ES-I3 (cell line): ENCODE measurements at regions not wholly inside any gene's neighbourhood (a gene's known extent, or its start where the extent isn't known, plus 50 kb on each side); places are given as distances from the start of the nearest gene placed in this dataset.

Source experiments
- H3K36me3 ChIP-seq: 2 replicates; pipeline ENCODE4 v1.6.1; 2013; ENCODE audit warnings: mild to moderate bottlenecking, low read length, control low read depth, moderate library complexity; ENCODE audit not compliant: insufficient read depth
- H3K4me1 ChIP-seq: 2 replicates; pipeline ENCODE4 v1.6.1; 2013; ENCODE audit warnings: mild to moderate bottlenecking, control low read depth, low read length; ENCODE audit not compliant: insufficient read depth
- H3K9ac ChIP-seq: 2 replicates; pipeline ENCODE4 v1.6.1; 2013; ENCODE audit warnings: low read depth, mild to moderate bottlenecking, low read length, moderate library complexity
- H3K9me3 ChIP-seq: 2 replicates; pipeline ENCODE4 v1.6.1; 2013; ENCODE audit warnings: mild to moderate bottlenecking, low read length, moderate library complexity; ENCODE audit not compliant: control insufficient read depth, insufficient read depth

- Histone ChIP-seq H3K4me1 (no peaks in the 10 kb centered on the region), H3K36me3 (no peaks in the 10 kb centered on the region), H3K9ac (no peak overlapping the region), H3K9me3 (no peaks in the 10 kb centered on the region)
These were observed 88.6 kb upstream of the PAPPA start for GRCh38 chr9:116064970-116065369.

DNA sequence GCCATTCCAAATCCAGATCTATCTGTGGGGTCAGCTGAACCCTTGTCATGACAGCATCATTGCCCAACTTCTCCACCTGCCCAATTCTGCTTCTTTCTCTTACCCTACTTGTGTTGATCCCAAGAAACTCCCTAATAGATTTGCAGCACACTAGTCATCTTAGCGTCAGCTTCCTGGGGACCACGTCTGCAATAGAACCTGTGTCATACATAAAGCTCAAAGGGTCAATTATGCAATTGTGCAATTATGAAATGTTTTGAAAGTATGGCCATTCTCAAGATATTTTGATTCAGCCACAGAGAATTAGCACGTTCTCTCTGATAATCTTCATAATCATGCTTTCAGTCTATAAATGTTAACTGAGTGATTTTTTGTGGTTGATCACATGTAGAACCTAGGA is 87.4 kb upstream of the PAPPA start:
- Histone ChIP-seq H3K36me3 (no peaks in the 10 kb centered on the region), H3K4me1 (no peaks in the 10 kb centered on the region), H3K9ac (no peak overlapping the region), H3K9me3 (no peaks in the 10 kb centered on the region)

GRCh38 chr9:116067566-116067965 is 86.0 kb upstream of the PAPPA start:
- no peaks in the 10 kb centered on the region for H3K9me3 ChIP-seq
- no peaks in the 10 kb centered on the region for H3K4me1 ChIP-seq
- no peak overlapping the region for H3K9ac ChIP-seq
- no peaks in the 10 kb centered on the region for H3K36me3 ChIP-seq

DNA sequence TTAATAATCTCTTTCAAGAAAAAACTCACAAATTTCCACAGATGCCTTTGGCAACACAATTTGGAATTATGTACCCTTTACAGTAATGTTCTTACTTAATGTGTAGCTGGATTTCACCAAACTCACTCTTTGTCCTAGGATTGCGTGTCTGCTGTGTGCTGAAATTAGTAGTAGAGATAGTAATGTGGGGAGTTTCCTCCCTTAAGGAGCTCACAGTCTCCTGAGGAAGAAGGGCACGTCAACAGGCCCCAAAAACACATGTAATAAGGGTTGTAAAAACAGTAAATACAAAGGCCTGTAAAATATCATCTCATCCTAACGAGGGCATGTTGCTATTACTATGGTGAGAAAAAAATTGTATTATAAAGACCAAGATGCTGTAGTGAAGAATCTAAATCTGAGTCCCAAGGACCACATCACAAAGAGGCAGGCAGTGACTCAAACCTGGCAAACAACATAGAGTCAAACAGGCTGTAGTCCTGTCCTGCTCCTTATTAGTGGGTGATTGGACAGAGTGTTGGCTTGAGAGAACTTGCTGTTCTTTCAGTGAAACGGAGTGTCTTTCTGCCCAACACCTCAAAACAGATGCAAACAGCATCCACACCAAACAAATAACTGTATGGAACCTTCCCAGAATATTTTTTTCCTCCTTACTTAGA is 83.2 kb upstream of the PAPPA start:
- Histone ChIP-seq H3K36me3 (no peaks in the 10 kb centered on the region), H3K9me3 (no peaks in the 10 kb centered on the region), H3K4me1 (no peaks in the 10 kb centered on the region), H3K9ac (no peak overlapping the region)

DNA sequence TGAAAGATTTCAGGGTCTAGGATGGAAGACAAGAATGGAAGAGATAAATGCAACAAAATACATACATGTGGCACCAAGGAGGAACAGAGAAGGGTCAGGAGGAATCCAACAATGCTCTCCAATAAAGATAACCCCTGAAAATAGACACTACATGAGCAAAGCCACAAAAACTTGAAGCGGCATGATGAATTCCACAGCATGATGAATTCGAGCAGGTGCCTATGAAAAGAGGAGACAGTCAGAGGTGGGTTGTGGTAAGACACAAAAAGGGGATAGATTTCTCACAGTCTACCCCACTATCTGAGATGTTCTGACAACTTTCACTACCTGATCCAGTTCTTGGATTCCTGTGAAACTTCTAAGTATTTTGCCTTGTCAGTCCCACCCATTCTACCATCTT is 81.5 kb upstream of the PAPPA start:
- Histone ChIP-seq H3K4me1 (no peaks in the 10 kb centered on the region), H3K9me3 (no peaks in the 10 kb centered on the region), H3K9ac (no peak overlapping the region), H3K36me3 (no peaks in the 10 kb centered on the region)

DNA sequence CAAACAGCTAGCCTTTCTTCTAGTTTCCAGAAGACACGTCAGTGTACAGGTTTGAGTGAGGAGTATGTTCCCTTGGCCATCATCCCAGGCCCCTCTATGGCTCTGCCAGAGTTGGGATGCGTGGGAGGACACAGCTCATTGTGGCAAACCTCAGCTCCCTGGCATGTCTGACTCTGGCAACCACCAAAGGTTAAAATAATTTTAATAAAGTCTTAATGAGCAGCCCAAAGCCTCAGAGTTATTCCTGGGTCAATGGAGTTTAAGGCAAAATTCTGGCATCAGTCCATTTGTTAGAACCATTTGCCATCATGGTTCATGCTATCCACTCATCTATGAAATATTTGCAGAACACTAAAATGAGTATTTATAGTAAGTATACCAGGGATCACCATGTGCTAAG is 79.8 kb upstream of the PAPPA start:
- no peaks in the 10 kb centered on the region for H3K9me3 ChIP-seq
- H3K36me3 ChIP-seq = no peaks in the 10 kb centered on the region
- H3K4me1 ChIP-seq = no peaks in the 10 kb centered on the region
- no peak overlapping the region for H3K9ac ChIP-seq

DNA sequence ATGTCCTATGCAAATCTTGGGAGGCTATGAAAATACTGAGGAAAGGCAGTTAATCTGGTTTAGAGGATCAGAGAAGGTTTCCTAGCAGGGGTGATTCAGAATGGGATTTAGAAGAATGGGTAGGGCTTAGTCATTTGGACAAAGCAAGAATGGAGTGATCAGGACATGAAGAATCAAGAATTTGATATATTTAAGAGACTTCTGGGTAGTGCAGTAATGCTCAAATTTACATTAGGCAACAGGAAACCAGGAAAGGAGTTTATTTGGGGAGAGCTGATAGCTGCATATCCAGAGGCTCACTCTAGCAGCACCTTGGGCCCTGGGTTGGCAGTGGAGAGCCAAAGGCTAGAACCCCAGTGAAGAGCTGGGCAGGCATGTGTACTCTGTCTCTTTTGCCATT is 78.9 kb upstream of the PAPPA start:
- H3K9me3 ChIP-seq = no peaks in the 10 kb centered on the region
- no peaks in the 10 kb centered on the region for H3K36me3 ChIP-seq
- H3K9ac ChIP-seq = no peak overlapping the region
- H3K4me1 ChIP-seq = no peaks in the 10 kb centered on the region

GRCh38 chr9:116075191-116075590 is 78.4 kb upstream of the PAPPA start:
- Histone ChIP-seq H3K9ac (no peak overlapping the region), H3K9me3 (no peaks in the 10 kb centered on the region), H3K4me1 (no peaks in the 10 kb centered on the region), H3K36me3 (no peaks in the 10 kb centered on the region)

- no peak overlapping the region for H3K9ac ChIP-seq
These were observed 75.0 kb upstream of the PAPPA start for GRCh38 chr9:116078640-116079039.

GRCh38 chr9:116080561-116080960 is 73.0 kb upstream of the PAPPA start:
- no peaks in the 10 kb centered on the region for H3K9me3 ChIP-seq
- H3K4me1 ChIP-seq = no peaks in the 10 kb centered on the region
- H3K36me3 ChIP-seq = no peaks in the 10 kb centered on the region
- no peak overlapping the region for H3K9ac ChIP-seq

More at GRCh38 chr9:116078640-116079039, 75.0 kb upstream of the PAPPA start:
- H3K36me3 ChIP-seq = no peaks in the 10 kb centered on the region
- H3K4me1 ChIP-seq = no peaks in the 10 kb centered on the region
- H3K9me3 ChIP-seq = no peaks in the 10 kb centered on the region

DNA sequence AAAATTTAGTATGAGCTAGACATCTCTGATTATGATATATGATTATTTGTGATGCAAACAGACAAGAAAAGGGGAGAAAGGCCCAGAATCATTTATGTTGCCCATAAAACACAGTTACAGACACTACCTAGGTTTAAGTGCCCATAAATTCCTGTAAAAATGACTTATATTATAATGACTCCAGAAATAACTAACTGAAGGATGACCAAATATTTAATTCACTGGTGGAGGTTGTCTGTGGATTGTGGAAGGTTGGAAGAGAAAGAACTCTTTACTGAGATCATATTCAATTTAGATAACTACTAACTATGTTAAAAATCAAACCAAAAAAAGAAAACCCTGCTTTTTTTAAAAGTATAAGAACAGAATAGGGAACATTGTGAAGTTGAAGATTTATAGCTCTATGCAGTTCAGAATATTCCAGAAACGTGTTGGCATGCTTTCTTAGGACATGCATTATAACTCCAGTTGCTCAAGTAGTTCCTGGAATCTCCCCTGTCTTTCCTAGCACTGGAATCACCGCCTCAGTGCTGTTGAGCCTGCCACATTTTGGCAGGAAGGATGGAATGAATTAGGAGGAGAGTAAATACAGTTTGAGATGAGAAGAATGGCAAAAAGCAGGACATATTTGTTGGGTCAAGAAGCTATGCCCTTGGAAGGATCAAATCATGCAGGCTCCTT is 72.0 kb upstream of the PAPPA start:
- Histone ChIP-seq H3K4me1 (no peaks in the 10 kb centered on the region), H3K36me3 (no peaks in the 10 kb centered on the region), H3K9ac (no peak overlapping the region), H3K9me3 (no peaks in the 10 kb centered on the region)

- H3K9me3 ChIP-seq = no peaks in the 10 kb centered on the region
- H3K4me1 ChIP-seq = no peaks in the 10 kb centered on the region
- no peaks in the 10 kb centered on the region for H3K36me3 ChIP-seq
- no peak overlapping the region for H3K9ac ChIP-seq
These were observed 69.8 kb upstream of the PAPPA start for GRCh38 chr9:116083837-116084236.

- Histone ChIP-seq H3K4me1 (no peaks in the 10 kb centered on the region), H3K36me3 (no peaks in the 10 kb centered on the region), H3K9me3 (no peaks in the 10 kb centered on the region), H3K9ac (no peak overlapping the region)
These were observed 69.1 kb upstream of the PAPPA start for GRCh38 chr9:116084497-116084896.

- no peaks in the 10 kb centered on the region for H3K36me3 ChIP-seq
- no peaks in the 10 kb centered on the region for H3K4me1 ChIP-seq
- H3K9ac ChIP-seq = no peak overlapping the region
- peaks cover 3% of the 10 kb centered on the region for H3K9me3 ChIP-seq
These were observed 66.3 kb upstream of the PAPPA start for GRCh38 chr9:116087246-116087645.

GRCh38 chr9:116087751-116088194 is 65.8 kb upstream of the PAPPA start:
- no peak overlapping the region for H3K9ac ChIP-seq

More at GRCh38 chr9:116087751-116088194, 65.8 kb upstream of the PAPPA start:
- Histone ChIP-seq H3K36me3 (no peaks in the 10 kb centered on the region), H3K9me3 (peaks cover 3% of the 10 kb centered on the region), H3K4me1 (no peaks in the 10 kb centered on the region)
